HEK293 (cell line): ENCODE measurements at regions not wholly inside any gene's neighbourhood (a gene's known extent, or its start where the extent isn't known, plus 50 kb on each side); places are given as distances from the start of the nearest gene placed in this dataset.

Source experiments
- CTCF ChIP-seq: fragments of 450-650 bp; formaldehyde crosslinking; IDR thresholded peaks from 2 replicates; pipeline ENCODE4 v1.5.1; 2016; ENCODE audit warnings: missing biosample characterization, missing genetic modification characterization
- EGR2 ChIP-seq: fragments of 450-650 bp; formaldehyde crosslinking; IDR thresholded peaks from 2 replicates; pipeline ENCODE4 v1.5.1; 2016; ENCODE audit warnings: low read depth, missing biosample characterization, missing genetic modification characterization
- ELK4 ChIP-seq: IDR thresholded peaks from 2 replicates; pipeline ENCODE4 v1.6.1; 2011; ENCODE audit warnings: mild to moderate bottlenecking, low read depth, low read length, borderline replicate concordance
- KLF16 ChIP-seq: fragments of 450-650 bp; formaldehyde crosslinking; IDR thresholded peaks from 2 replicates; pipeline ENCODE4 v1.5.1; 2017; ENCODE audit warnings: missing biosample characterization, missing genetic modification characterization
- TCF7L2 ChIP-seq: IDR thresholded peaks from 2 replicates; pipeline ENCODE4 v1.6.1; 2011; ENCODE audit warnings: low read depth, mild to moderate bottlenecking, inconsistent platforms, low read length, moderate library complexity, borderline replicate concordance
- ZEB2 ChIP-seq: fragments of 450-650 bp; formaldehyde crosslinking; IDR thresholded peaks from 2 replicates; pipeline ENCODE4 v1.5.1; 2016; ENCODE audit warnings: missing biosample characterization, missing genetic modification characterization
- ZFP69B ChIP-seq: fragments of 450-650 bp; formaldehyde crosslinking; IDR thresholded peaks from 2 replicates; pipeline ENCODE4 v1.5.1; 2016; ENCODE audit warnings: missing biosample characterization, missing genetic modification characterization
- ZNF112 ChIP-seq: fragments of 450-650 bp; formaldehyde crosslinking; IDR thresholded peaks from 2 replicates; pipeline ENCODE4 v1.5.0; 2017; ENCODE audit warnings: missing biosample characterization, missing genetic modification characterization
- ZNF121 ChIP-seq: fragments of 450-650 bp; formaldehyde crosslinking; IDR thresholded peaks from 2 replicates; pipeline ENCODE4 v1.5.1; 2016; ENCODE audit warnings: missing biosample characterization, missing genetic modification characterization
- ZNF214 ChIP-seq: fragments of 450-650 bp; formaldehyde crosslinking; IDR thresholded peaks from 2 replicates; pipeline ENCODE4 v1.5.1; 2017; ENCODE audit warnings: missing biosample characterization, mild to moderate bottlenecking, missing genetic modification characterization, borderline replicate concordance
- ZNF274 ChIP-seq, 2 experiments: fragments of 200-500 bp in 1 of 2; fragments of 450-650 bp in 1 of 2; sonication (Bioruptor generic) in 1 of 2; formaldehyde crosslinking in 1 of 2; IDR thresholded peaks; 2 replicates each; pipeline versions ENCODE4 v1.5.1 to v1.6.1; 2014 to 2016; ENCODE audit warnings: borderline replicate concordance in 1 of 2, inconsistent platforms in 1 of 2, low read length in 1 of 2, missing biosample characterization in 1 of 2, missing genetic modification characterization in 1 of 2
- ZNF707 ChIP-seq: fragments of 450-650 bp; formaldehyde crosslinking; IDR thresholded peaks from 2 replicates; pipeline ENCODE4 v1.5.1; 2016; ENCODE audit warnings: missing biosample characterization, missing genetic modification characterization
- ZNF76 ChIP-seq: fragments of 450-650 bp; formaldehyde crosslinking; IDR thresholded peaks from 2 replicates; pipeline ENCODE4; 2016; ENCODE audit warnings: low read depth, missing biosample characterization, missing genetic modification characterization, borderline replicate concordance

GRCh38 chr1:14168326-14169063, 430.0 kb upstream of the KAZN start:
- TF ChIP-seq KLF16 (tag by site-specific recombination) = no peak
- no peak for TF ChIP-seq ZNF112 (tag by site-specific recombination)
- TF ChIP-seq CTCF = no peak
- TF ChIP-seq ZNF76 (tag by site-specific recombination) = no peak
- no peak for TF ChIP-seq ZEB2
- no peak for TF ChIP-seq ZNF121 (tag by site-specific recombination)
- no peak for TF ChIP-seq ZNF214 (tag by site-specific recombination)
- TF ChIP-seq ELK4 = no peak
- TF ChIP-seq TCF7L2 = no peak
- no peak for TF ChIP-seq ZFP69B
- no peak for TF ChIP-seq ZNF707
- TF ChIP-seq EGR2 (tag by site-specific recombination) = no peak
- TF ChIP-seq ZNF274 (IDR thresholded peaks at IDR 0.05; ENCODE audit: low read length) = no peak
- no peak for TF ChIP-seq ZNF274 (tag by site-specific recombination; IDR thresholded peaks at IDR 0.05; ENCODE audit: borderline replicate concordance)
